Suppressor macrophage treated with lipopolysaccharide for 1 hour (primary cell): ENCODE measurements at regions not wholly inside any gene's neighbourhood (a gene's known extent, or its start where the extent isn't known, plus 50 kb on each side); places are given as distances from the start of the nearest gene placed in this dataset.

Experiments used
- DNase-seq, 3 donors: peaks; one replicate each; pipeline ENCODE4 v3.0.0-alpha.2; 2020 to 2022

- DNase-seq: no peak
Measured at GRCh38 chr18:24995056-24995455, 356.9 kb downstream of the ZNF521 start.

GRCh38 chr18:24995755-24996154 lies 356.2 kb downstream of the ZNF521 start:
- no peak for DNase-seq

- no peak for DNase-seq
Measured at GRCh38 chr18:24999650-25000267, 352.2 kb downstream of the ZNF521 start.

GRCh38 chr18:25001803-25002202 lies 350.2 kb downstream of the ZNF521 start:
- DNase-seq: no peak

GRCh38 chr18:25005541-25006403 lies 346.2 kb downstream of the ZNF521 start:
- DNase-seq: no peak

GRCh38 chr18:25010623-25011374 lies 341.2 kb downstream of the ZNF521 start:
- no peak for DNase-seq
